ENCODE measurements at regions not wholly inside any gene's neighbourhood (a gene's known extent, or its start where the extent isn't known, plus 50 kb on each side); places are given as distances from the start of the nearest gene placed in this dataset.

- no peaks in the 10 kb centered on the region for H3K9me3 ChIP-seq (ENCODE audit: control insufficient read depth, insufficient read depth, low read length)
- H3K27ac ChIP-seq (ENCODE audit: low read depth, low read length), result no peak overlapping the region
- no peak overlapping the region for H3K4me3 ChIP-seq (ENCODE audit: low read length)
- H3K4me2 ChIP-seq (ENCODE audit: low read length), result no peak overlapping the region
- TF ChIP-seq EZH2phosphoT487 (IDR thresholded peaks at IDR 0.05; ENCODE audit: borderline replicate concordance, low read length) (no peak), CTCF (IDR thresholded peaks at IDR 0.05; ENCODE audit: low read depth, low read length, poor library complexity, severe bottlenecking) (no peak)
- H3K4me1 ChIP-seq (ENCODE audit: control insufficient read depth, low read length), result no peaks in the 10 kb centered on the region
- H3K9me2 ChIP-seq (replicated peaks; ENCODE audit: control insufficient read depth, low read length), result no peaks in the 10 kb centered on the region
- H3K79me2 ChIP-seq (ENCODE audit: control insufficient read depth, low read length), result no peaks in the 10 kb centered on the region
- H3F3A ChIP-seq (ENCODE audit: control insufficient read depth, insufficient read depth), result no peaks in the 10 kb centered on the region
- 0 out of 2 replicates have a peak, but pooled peaks cover 5% of the 10 kb centered on the region for H3K27me3 ChIP-seq (ENCODE audit: control insufficient read depth, low read length)
- H4K20me1 ChIP-seq (ENCODE audit: control insufficient read depth, insufficient read depth, low read depth, low read length), result no peaks in the 10 kb centered on the region
- H3K36me3 ChIP-seq (ENCODE audit: control insufficient read depth, low read length), result no peaks in the 10 kb centered on the region
Observed at GRCh38 chr9:26753971-26754370, 138.6 kb downstream of the CAAP1 start.

GRCh38 chr9:26750162-26750561 is 142.4 kb downstream of the CAAP1 start:
- Histone ChIP-seq H3K9me2 (replicated peaks; ENCODE audit: control insufficient read depth, low read length) (no peaks in the 10 kb centered on the region), H3K27ac (ENCODE audit: low read depth, low read length) (no peak overlapping the region), H4K20me1 (ENCODE audit: control insufficient read depth, insufficient read depth, low read depth, low read length) (no peaks in the 10 kb centered on the region), H3K79me2 (ENCODE audit: control insufficient read depth, low read length) (no peaks in the 10 kb centered on the region), H3K36me3 (ENCODE audit: control insufficient read depth, low read length) (no peaks in the 10 kb centered on the region), H3K4me3 (ENCODE audit: low read length) (no peak overlapping the region), H3F3A (ENCODE audit: control insufficient read depth, insufficient read depth) (no peaks in the 10 kb centered on the region), H3K4me2 (ENCODE audit: low read length) (no peak overlapping the region), H3K4me1 (ENCODE audit: control insufficient read depth, low read length) (no peaks in the 10 kb centered on the region), H3K9me3 (ENCODE audit: control insufficient read depth, insufficient read depth, low read length) (no peaks in the 10 kb centered on the region), H3K27me3 (ENCODE audit: control insufficient read depth, low read length) (no peaks in the 10 kb centered on the region)
- TF ChIP-seq CTCF (IDR thresholded peaks at IDR 0.05; ENCODE audit: low read depth, low read length, poor library complexity, severe bottlenecking) (no peak), EZH2phosphoT487 (IDR thresholded peaks at IDR 0.05; ENCODE audit: borderline replicate concordance, low read length) (no peak)

GRCh38 chr9:26748449-26749058 is 144.0 kb downstream of the CAAP1 start:
- Histone ChIP-seq H3K9me2 (replicated peaks; ENCODE audit: control insufficient read depth, low read length) (no peaks in the 10 kb centered on the region), H3K4me3 (ENCODE audit: low read length) (no peak overlapping the region), H4K20me1 (ENCODE audit: control insufficient read depth, insufficient read depth, low read depth, low read length) (no peaks in the 10 kb centered on the region), H3K27ac (ENCODE audit: low read depth, low read length) (no peak overlapping the region), H3K79me2 (ENCODE audit: control insufficient read depth, low read length) (no peaks in the 10 kb centered on the region), H3K4me1 (ENCODE audit: control insufficient read depth, low read length) (0 out of 2 replicates have a peak, but pooled peaks cover 3% of the 10 kb centered on the region), H3K36me3 (ENCODE audit: control insufficient read depth, low read length) (no peaks in the 10 kb centered on the region), H3K4me2 (ENCODE audit: low read length) (no peak overlapping the region), H3F3A (ENCODE audit: control insufficient read depth, insufficient read depth) (no peaks in the 10 kb centered on the region), H3K27me3 (ENCODE audit: control insufficient read depth, low read length) (no peaks in the 10 kb centered on the region), H3K9me3 (ENCODE audit: control insufficient read depth, insufficient read depth, low read length) (no peaks in the 10 kb centered on the region)
- TF ChIP-seq CTCF (IDR thresholded peaks at IDR 0.05; ENCODE audit: low read depth, low read length, poor library complexity, severe bottlenecking) (no peak), EZH2phosphoT487 (IDR thresholded peaks at IDR 0.05; ENCODE audit: borderline replicate concordance, low read length) (no peak)
